Cardiac muscle cell (in vitro differentiated cells and primary cell): ENCODE measurements at regions not wholly inside any gene's neighbourhood (a gene's known extent, or its start where the extent isn't known, plus 50 kb on each side); places are given as distances from the start of the nearest gene placed in this dataset.

Source experiments
- DNase-seq, 2 donors: peaks; one replicate each; pipeline versions ENCODE4 v3.0.0 to v3.0.0-alpha.2; 2010 to 2017; ENCODE audit warnings: low read depth in 1 of 2, low spot score in 1 of 2
- H3K27ac ChIP-seq: fragments of 200-600 bp; sonication (generic); 2 replicates; pipeline ENCODE4 v1.5.1; 2016
- H3K27me3 ChIP-seq: fragments of 200-600 bp; sonication (generic); 2 replicates; pipeline ENCODE4 v1.6.0; 2016; ENCODE audit warnings: control low read depth
- H3K36me3 ChIP-seq: fragments of 200-600 bp; sonication (generic); 2 replicates; pipeline ENCODE4 v1.5.1; 2016; ENCODE audit warnings: control low read depth
- H3K4me1 ChIP-seq: fragments of 200-600 bp; sonication (generic); 2 replicates; pipeline ENCODE4 v1.8.1; 2017; ENCODE audit warnings: low read depth, mild to moderate bottlenecking, mixed run types
- H3K4me3 ChIP-seq: fragments of 200-600 bp; sonication (generic); 2 replicates; pipeline ENCODE4 v1.5.1; 2016; ENCODE audit warnings: mild to moderate bottlenecking
- H3K9me3 ChIP-seq: fragments of 200-600 bp; sonication (generic); 2 replicates; pipeline ENCODE4 v1.5.1; 2017; ENCODE audit warnings: low read depth, mild to moderate bottlenecking, control low read depth
- TF ChIP-seq, protein P1 (sequence below): IDR thresholded peaks from 2 replicates; pipeline ENCODE4 v1.5.1; 2012; ENCODE audit warnings: low read depth, mild to moderate bottlenecking, low read length

DNA sequence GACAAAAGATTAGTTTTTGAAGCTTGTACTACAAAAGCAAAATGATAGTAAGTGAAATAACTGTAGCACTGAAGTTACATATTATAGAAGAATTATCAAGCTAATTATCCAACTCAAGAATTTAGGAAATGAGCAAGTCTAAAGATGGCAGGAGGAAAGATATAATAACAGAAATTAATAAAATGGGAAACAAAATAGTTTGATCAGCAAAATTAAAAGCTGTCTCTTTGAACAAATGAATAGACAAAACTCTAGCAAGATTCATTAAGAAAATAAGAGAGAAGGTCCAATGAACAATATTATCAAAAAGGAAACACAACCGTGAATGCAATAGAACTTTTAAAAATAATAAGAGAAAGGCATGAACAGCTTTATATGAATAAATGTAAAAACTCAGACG lies 224.3 kb upstream of the IRX5 start:
- H3K9me3 ChIP-seq = no peaks in the 10 kb centered on the region
- TF ChIP-seq, protein P1, sequence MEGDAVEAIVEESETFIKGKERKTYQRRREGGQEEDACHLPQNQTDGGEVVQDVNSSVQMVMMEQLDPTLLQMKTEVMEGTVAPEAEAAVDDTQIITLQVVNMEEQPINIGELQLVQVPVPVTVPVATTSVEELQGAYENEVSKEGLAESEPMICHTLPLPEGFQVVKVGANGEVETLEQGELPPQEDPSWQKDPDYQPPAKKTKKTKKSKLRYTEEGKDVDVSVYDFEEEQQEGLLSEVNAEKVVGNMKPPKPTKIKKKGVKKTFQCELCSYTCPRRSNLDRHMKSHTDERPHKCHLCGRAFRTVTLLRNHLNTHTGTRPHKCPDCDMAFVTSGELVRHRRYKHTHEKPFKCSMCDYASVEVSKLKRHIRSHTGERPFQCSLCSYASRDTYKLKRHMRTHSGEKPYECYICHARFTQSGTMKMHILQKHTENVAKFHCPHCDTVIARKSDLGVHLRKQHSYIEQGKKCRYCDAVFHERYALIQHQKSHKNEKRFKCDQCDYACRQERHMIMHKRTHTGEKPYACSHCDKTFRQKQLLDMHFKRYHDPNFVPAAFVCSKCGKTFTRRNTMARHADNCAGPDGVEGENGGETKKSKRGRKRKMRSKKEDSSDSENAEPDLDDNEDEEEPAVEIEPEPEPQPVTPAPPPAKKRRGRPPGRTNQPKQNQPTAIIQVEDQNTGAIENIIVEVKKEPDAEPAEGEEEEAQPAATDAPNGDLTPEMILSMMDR = no peak
- H3K27me3 ChIP-seq = no peaks in the 10 kb centered on the region
- no peak overlapping the region for H3K27ac ChIP-seq
- no peaks in the 10 kb centered on the region for H3K36me3 ChIP-seq
- no peaks in the 10 kb centered on the region for H3K4me1 ChIP-seq
- H3K4me3 ChIP-seq = no peak overlapping the region
- DNase-seq = no peak

DNA sequence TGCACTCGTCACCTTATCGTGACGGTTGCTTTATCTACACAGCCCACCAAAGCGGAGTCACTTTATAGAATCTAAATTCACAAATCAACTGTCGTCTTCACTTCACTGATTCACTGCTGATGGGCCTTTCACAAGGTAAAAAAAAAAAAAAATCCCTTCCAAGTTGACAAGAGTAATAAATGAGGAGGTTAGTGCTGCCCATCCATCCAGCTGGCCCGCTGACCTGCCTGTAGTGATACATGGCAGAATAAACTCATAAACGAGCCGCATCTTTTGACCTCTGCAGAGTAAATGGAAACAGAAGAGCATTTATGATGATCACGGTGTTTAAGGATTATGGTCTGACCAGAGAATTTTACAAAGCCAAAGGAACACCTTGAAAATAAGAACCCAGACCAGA lies 227.3 kb upstream of the IRX5 start:
- H3K36me3 ChIP-seq = no peaks in the 10 kb centered on the region
- H3K4me3 ChIP-seq = no peak overlapping the region
- H3K27me3 ChIP-seq = no peaks in the 10 kb centered on the region
- TF ChIP-seq, protein P1 = no peak
- no peak overlapping the region for H3K27ac ChIP-seq
- no peaks in the 10 kb centered on the region for H3K4me1 ChIP-seq
- DNase-seq = no peak
- no peaks in the 10 kb centered on the region for H3K9me3 ChIP-seq

DNA sequence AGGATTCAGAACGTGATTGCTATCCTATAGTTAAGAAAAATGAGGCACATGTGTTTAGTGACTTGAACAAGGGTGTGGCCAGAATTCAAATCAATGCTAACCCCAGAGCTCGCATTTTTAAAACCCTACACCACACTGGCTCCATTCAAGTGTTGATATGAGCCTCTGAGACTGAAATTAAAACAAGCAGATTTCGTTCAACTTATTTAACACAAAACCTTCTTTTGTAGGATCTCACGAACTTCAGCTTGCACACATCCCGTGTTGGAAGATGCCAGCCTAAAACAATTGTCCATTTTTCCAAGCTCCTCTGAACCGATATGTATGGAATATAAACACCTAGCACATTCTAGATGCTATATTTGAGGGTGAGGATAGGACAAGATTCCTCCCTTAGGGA lies 231.0 kb upstream of the IRX5 start:
- DNase-seq = no peak
- no peaks in the 10 kb centered on the region for H3K4me1 ChIP-seq
- H3K9me3 ChIP-seq = no peaks in the 10 kb centered on the region
- H3K27ac ChIP-seq = no peak overlapping the region
- H3K4me3 ChIP-seq = no peak overlapping the region
- no peaks in the 10 kb centered on the region for H3K36me3 ChIP-seq
- TF ChIP-seq, protein P1 = no peak
- no peaks in the 10 kb centered on the region for H3K27me3 ChIP-seq

DNA sequence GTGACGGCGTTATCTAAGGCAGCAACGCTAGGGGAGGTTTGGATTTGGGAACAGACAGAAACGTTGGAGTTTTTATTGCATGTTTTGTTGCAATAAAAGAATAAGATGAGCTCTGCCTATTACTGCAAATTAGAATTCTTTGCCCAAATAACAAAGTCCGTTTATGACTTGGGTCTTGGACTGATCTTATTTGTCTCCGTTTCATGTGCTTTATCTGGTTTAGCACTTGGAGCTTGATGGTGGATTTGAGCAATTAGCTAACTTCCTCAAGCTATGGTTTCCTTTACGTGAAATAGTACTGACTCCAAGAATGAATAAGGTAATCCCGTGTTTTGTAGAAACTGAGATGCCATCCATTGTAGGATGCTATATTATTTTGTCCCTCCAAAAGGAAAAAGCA lies 233.0 kb upstream of the IRX5 start:
- no peaks in the 10 kb centered on the region for H3K27me3 ChIP-seq
- H3K27ac ChIP-seq = no peak overlapping the region
- no peaks in the 10 kb centered on the region for H3K4me1 ChIP-seq
- H3K9me3 ChIP-seq = no peaks in the 10 kb centered on the region
- TF ChIP-seq, protein P1 = no peak
- no peak overlapping the region for H3K4me3 ChIP-seq
- no peak for DNase-seq
- no peaks in the 10 kb centered on the region for H3K36me3 ChIP-seq

DNA sequence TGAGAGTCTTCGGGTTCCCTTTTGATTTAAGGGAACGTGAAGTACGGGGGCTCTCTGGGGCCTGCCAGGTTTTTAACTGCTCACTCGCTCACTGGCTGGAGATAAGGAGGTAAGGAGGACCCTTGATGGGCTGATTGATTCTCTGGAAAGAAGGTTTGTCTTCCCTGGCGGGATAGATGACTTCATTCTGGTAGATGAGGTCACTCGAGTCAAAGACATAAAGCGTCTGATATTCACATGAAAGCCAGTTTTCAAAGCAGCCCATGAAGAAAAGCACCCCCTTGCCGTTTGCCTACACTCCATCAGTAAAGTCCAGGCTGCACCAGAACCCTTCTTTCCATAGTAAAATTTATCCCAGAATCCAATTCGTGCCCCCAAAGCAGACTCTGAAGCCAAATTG lies 233.7 kb upstream of the IRX5 start:
- Histone ChIP-seq H3K36me3 (no peaks in the 10 kb centered on the region), H3K9me3 (no peaks in the 10 kb centered on the region), H3K27ac (no peak overlapping the region), H3K4me1 (no peaks in the 10 kb centered on the region), H3K27me3 (no peaks in the 10 kb centered on the region), H3K4me3 (no peak overlapping the region)
- TF ChIP-seq, protein P1 = no peak
- no peak for DNase-seq

DNA sequence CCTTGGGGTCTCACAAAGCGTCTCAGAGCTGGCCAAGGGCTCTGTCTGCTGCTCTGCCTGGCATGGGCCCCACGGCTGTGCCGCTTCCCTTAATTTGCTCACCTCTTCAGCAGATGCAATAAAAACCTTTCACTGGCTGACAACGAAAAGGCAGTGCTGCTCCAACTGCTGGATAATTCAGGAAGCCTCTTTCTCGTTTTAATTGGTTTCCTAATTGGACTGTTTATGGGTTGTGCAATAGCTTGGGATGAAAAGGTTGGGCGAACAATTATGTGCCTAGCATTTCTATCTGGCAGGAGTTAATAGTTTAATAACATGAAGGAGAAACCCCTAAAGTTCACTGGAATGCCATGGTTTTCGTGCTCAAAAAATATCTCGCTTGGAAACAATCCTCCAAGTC lies 234.1 kb upstream of the IRX5 start:
- H3K27me3 ChIP-seq = no peaks in the 10 kb centered on the region

More for the DNA sequence above, 234.1 kb upstream of the IRX5 start:
- TF ChIP-seq, protein P1 = no peak
- no peaks in the 10 kb centered on the region for H3K9me3 ChIP-seq
- H3K4me1 ChIP-seq = no peaks in the 10 kb centered on the region
- H3K36me3 ChIP-seq = no peaks in the 10 kb centered on the region
- H3K27ac ChIP-seq = no peak overlapping the region
- H3K4me3 ChIP-seq = no peak overlapping the region
- no peak for DNase-seq
